ENCODE measurements at regions not wholly inside any gene's neighbourhood (a gene's known extent, or its start where the extent isn't known, plus 50 kb on each side); places are given as distances from the start of the nearest gene placed in this dataset.
A peak's percentile ranks its signal among the peaks of the same experiment; 100 is the strongest.

- no peak for TF ChIP-seq CTCF (IDR thresholded peaks at IDR 0.05; ENCODE audit: insufficient read depth, low read length, severe bottlenecking)
- FAIRE-seq (no peak), DNase-seq (ENCODE audit: low read depth) (no peak)
- Histone ChIP-seq H3K36me3 (ENCODE audit: control insufficient read depth, insufficient read depth, low read length) (no peaks in the 10 kb centered on the region), H3K4me3 (ENCODE audit: low read depth, low read length) (no peak overlapping the region), H3K27me3 (ENCODE audit: control insufficient read depth, insufficient read depth, low read length) (no peaks in the 10 kb centered on the region)
Measured at GRCh38 chr1:166282391-166283137, 115.8 kb upstream of the FAM78B start.

DNA sequence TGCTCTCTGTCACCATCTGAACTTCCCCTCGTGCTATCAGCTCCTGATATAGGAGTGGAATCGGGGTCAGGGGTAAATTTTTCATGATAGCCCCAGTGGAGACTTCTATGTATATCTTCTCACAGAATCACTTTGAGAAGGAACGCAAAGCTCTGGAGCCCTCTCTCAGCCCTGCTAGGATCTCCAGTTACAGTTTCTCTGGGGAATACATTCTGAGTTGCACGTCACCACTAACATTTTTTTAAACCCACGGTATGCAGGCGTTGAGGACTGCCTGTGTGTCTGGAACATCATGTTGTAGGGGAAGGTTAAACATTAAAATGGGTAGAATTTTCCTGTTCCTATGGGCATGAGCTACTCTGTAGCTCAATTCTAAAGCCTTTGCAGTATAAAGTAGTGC lies 116.4 kb upstream of the FAM78B start:
- Histone ChIP-seq H3K36me3 (ENCODE audit: control insufficient read depth, insufficient read depth, low read length) (no peaks in the 10 kb centered on the region), H3K4me3 (ENCODE audit: low read depth, low read length) (no peak overlapping the region), H3K27me3 (ENCODE audit: control insufficient read depth, insufficient read depth, low read length) (no peaks in the 10 kb centered on the region)
- DNase-seq (ENCODE audit: low read depth) (no peak), FAIRE-seq (no peak)
- no peak for TF ChIP-seq CTCF (IDR thresholded peaks at IDR 0.05; ENCODE audit: insufficient read depth, low read length, severe bottlenecking)

DNA sequence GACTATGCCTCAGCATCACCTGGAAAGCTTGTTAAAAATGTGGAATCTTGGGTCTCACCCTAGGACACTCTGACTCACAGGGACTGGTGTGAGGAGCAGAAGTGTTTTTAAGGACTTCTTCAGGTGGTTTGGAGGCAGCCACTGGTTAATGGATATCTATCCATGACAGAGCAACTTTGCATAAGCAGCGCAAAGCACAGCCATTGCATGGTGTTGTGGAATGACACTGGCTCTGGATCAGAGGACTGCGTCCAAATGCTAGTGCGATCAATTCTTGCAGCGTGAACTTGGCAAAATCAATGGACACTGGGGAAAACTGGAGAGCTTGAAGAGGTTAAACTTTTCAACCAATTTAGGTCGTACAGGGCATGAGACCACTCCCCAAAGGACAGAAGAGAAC lies 116.8 kb upstream of the FAM78B start:
- FAIRE-seq (no peak), DNase-seq (ENCODE audit: low read depth) (no peak)
- Histone ChIP-seq H3K27me3 (ENCODE audit: control insufficient read depth, insufficient read depth, low read length) (no peaks in the 10 kb centered on the region), H3K36me3 (ENCODE audit: control insufficient read depth, insufficient read depth, low read length) (no peaks in the 10 kb centered on the region), H3K4me3 (ENCODE audit: low read depth, low read length) (no peak overlapping the region)
- no peak for TF ChIP-seq CTCF (IDR thresholded peaks at IDR 0.05; ENCODE audit: insufficient read depth, low read length, severe bottlenecking)

- no peak for DNase-seq (ENCODE audit: low read depth)
- no peak for TF ChIP-seq CTCF (IDR thresholded peaks at IDR 0.05; ENCODE audit: insufficient read depth, low read length, severe bottlenecking)
- Histone ChIP-seq H3K4me3 (ENCODE audit: low read depth, low read length) (no peak overlapping the region), H3K36me3 (ENCODE audit: control insufficient read depth, insufficient read depth, low read length) (no peaks in the 10 kb centered on the region), H3K27me3 (ENCODE audit: control insufficient read depth, insufficient read depth, low read length) (no peaks in the 10 kb centered on the region)
- no peak for FAIRE-seq
Measured at GRCh38 chr1:166289309-166290050, 122.7 kb upstream of the FAM78B start.

- TF ChIP-seq CTCF (IDR thresholded peaks at IDR 0.05; ENCODE audit: insufficient read depth, low read length, severe bottlenecking), result no peak
Measured at GRCh38 chr1:166295656-166296055, 128.9 kb upstream of the FAM78B start.

More at GRCh38 chr1:166295656-166296055, 128.9 kb upstream of the FAM78B start:
- Histone ChIP-seq H3K36me3 (ENCODE audit: control insufficient read depth, insufficient read depth, low read length) (no peaks in the 10 kb centered on the region), H3K4me3 (ENCODE audit: low read depth, low read length) (no peak overlapping the region), H3K27me3 (ENCODE audit: control insufficient read depth, insufficient read depth, low read length) (no peaks in the 10 kb centered on the region)
- DNase-seq (ENCODE audit: low read depth) (no peak), FAIRE-seq (peak; percentile 47)

Measured in bronchial epithelial cell (primary cell).